22Rv1 (cell line): ENCODE measurements at regions not wholly inside any gene's neighbourhood (a gene's known extent, or its start where the extent isn't known, plus 50 kb on each side); places are given as distances from the start of the nearest gene placed in this dataset.

Experiments
- CTCF ChIP-seq: fragments of 450-650 bp; IDR thresholded peaks from 2 replicates; pipeline ENCODE4 v1.5.1; 2017; ENCODE audit warnings: mild to moderate bottlenecking
- ZFX ChIP-seq: fragments of 450-650 bp; IDR thresholded peaks from 2 replicates; pipeline ENCODE4 v1.6.1; 2017; ENCODE audit warnings: antibody characterized with exemption, borderline replicate concordance

GRCh38 chr16:6099102-6099501 lies 1001.5 kb upstream of the EEF2KMT start:
- no peak for TF ChIP-seq CTCF
- no peak for TF ChIP-seq ZFX
